ENCODE measurements at regions not wholly inside any gene's neighbourhood (a gene's known extent, or its start where the extent isn't known, plus 50 kb on each side); places are given as distances from the start of the nearest gene placed in this dataset.

- TF ChIP-seq CTCF (IDR thresholded peaks at IDR 0.05; ENCODE audit: low read depth, low read length): no peak
- TF ChIP-seq EZH2phosphoT487 (IDR thresholded peaks at IDR 0.05; ENCODE audit: low read depth): no peak
Observed at GRCh38 chr12:75760573-75761294, 249.3 kb upstream of the KRR1 start.

GRCh38 chr12:75759842-75760572 is 248.6 kb upstream of the KRR1 start:
- no peak overlapping the region for H2AFZ ChIP-seq (ENCODE audit: low read depth, low read length)

More at GRCh38 chr12:75760573-75761294, 249.3 kb upstream of the KRR1 start:
- H3K27me3 ChIP-seq (ENCODE audit: low read depth, low read length): peaks cover 6% of the 10 kb centered on the region
- peak overlapping the region; percentile 73 for H3K4me2 ChIP-seq (ENCODE audit: low read length)
- no peak overlapping the region for H2AFZ ChIP-seq (ENCODE audit: low read depth, low read length)
- H3K4me1 ChIP-seq (ENCODE audit: low read length): peaks cover 26% of the 10 kb centered on the region
- H3K4me3 ChIP-seq (ENCODE audit: low read length): peak overlapping the region; percentile 51
- H3K36me3 ChIP-seq (replicated peaks; ENCODE audit: low read depth, low read length): no peaks in the 10 kb centered on the region
- no peaks in the 10 kb centered on the region for H3K79me2 ChIP-seq (ENCODE audit: low read length)
- H3K9me3 ChIP-seq (ENCODE audit: insufficient read depth, low read length): no peaks in the 10 kb centered on the region
- H3K9ac ChIP-seq (ENCODE audit: low read length): no peak overlapping the region
- H3K27ac ChIP-seq (ENCODE audit: low read length): peak overlapping the region; percentile 16; the same call in 1 of the 2 replicates
- H4K20me1 ChIP-seq (ENCODE audit: insufficient read depth, low read length): no peaks in the 10 kb centered on the region; the same call in 1 of the 2 replicates

GRCh38 chr12:75759196-75759595 is 247.8 kb upstream of the KRR1 start:
- H3K79me2 ChIP-seq (ENCODE audit: low read length): no peaks in the 10 kb centered on the region
- H3K9me3 ChIP-seq (ENCODE audit: insufficient read depth, low read length): no peaks in the 10 kb centered on the region
- TF ChIP-seq EZH2phosphoT487 (IDR thresholded peaks at IDR 0.05; ENCODE audit: low read depth) (no peak), CTCF (IDR thresholded peaks at IDR 0.05; ENCODE audit: low read depth, low read length) (no peak)

More at GRCh38 chr12:75759842-75760572, 248.6 kb upstream of the KRR1 start:
- no peaks in the 10 kb centered on the region for H3K79me2 ChIP-seq (ENCODE audit: low read length)
- peaks cover 3% of the 10 kb centered on the region; the same call in 1 of the 2 replicates for H3K27me3 ChIP-seq (ENCODE audit: low read depth, low read length)
- peak overlapping the region; percentile 16; the same call in 1 of the 2 replicates for H3K27ac ChIP-seq (ENCODE audit: low read length)
- H3K9ac ChIP-seq (ENCODE audit: low read length): no peak overlapping the region
- H3K4me3 ChIP-seq (ENCODE audit: low read length): peak overlapping the region; percentile 51
- H4K20me1 ChIP-seq (ENCODE audit: insufficient read depth, low read length): no peaks in the 10 kb centered on the region
- H3K9me3 ChIP-seq (ENCODE audit: insufficient read depth, low read length): no peaks in the 10 kb centered on the region
- H3K36me3 ChIP-seq (replicated peaks; ENCODE audit: low read depth, low read length): no peaks in the 10 kb centered on the region
- H3K4me2 ChIP-seq (ENCODE audit: low read length): peak overlapping the region; percentile 73
- TF ChIP-seq CTCF (IDR thresholded peaks at IDR 0.05; ENCODE audit: low read depth, low read length) (no peak), EZH2phosphoT487 (IDR thresholded peaks at IDR 0.05; ENCODE audit: low read depth) (no peak)
- peaks cover 26% of the 10 kb centered on the region for H3K4me1 ChIP-seq (ENCODE audit: low read length)

GRCh38 chr12:75756771-75757170 is 245.4 kb upstream of the KRR1 start:
- Histone ChIP-seq H3K27ac (ENCODE audit: low read length) (no peak overlapping the region), H3K4me1 (ENCODE audit: low read length) (peaks cover 21% of the 10 kb centered on the region), H3K4me3 (ENCODE audit: low read length) (no peak overlapping the region), H4K20me1 (ENCODE audit: insufficient read depth, low read length) (no peaks in the 10 kb centered on the region), H2AFZ (ENCODE audit: low read depth, low read length) (no peak overlapping the region), H3K36me3 (replicated peaks; ENCODE audit: low read depth, low read length) (no peaks in the 10 kb centered on the region), H3K27me3 (ENCODE audit: low read depth, low read length) (0 out of 2 replicates have a peak, but pooled peaks cover under 1% of the 10 kb centered on the region), H3K79me2 (ENCODE audit: low read length) (no peaks in the 10 kb centered on the region), H3K9ac (ENCODE audit: low read length) (no peak overlapping the region), H3K9me3 (ENCODE audit: insufficient read depth, low read length) (no peaks in the 10 kb centered on the region), H3K4me2 (ENCODE audit: low read length) (no peak overlapping the region)
- no peak for TF ChIP-seq EZH2phosphoT487 (IDR thresholded peaks at IDR 0.05; ENCODE audit: low read depth)
- no peak for TF ChIP-seq CTCF (IDR thresholded peaks at IDR 0.05; ENCODE audit: low read depth, low read length)

More at GRCh38 chr12:75759196-75759595, 247.8 kb upstream of the KRR1 start:
- H3K4me2 ChIP-seq (ENCODE audit: low read length): no peak overlapping the region
- H3K4me1 ChIP-seq (ENCODE audit: low read length): peaks cover 23% of the 10 kb centered on the region
- no peak overlapping the region for H3K4me3 ChIP-seq (ENCODE audit: low read length)
- no peaks in the 10 kb centered on the region for H3K36me3 ChIP-seq (replicated peaks; ENCODE audit: low read depth, low read length)
- no peak overlapping the region for H2AFZ ChIP-seq (ENCODE audit: low read depth, low read length)
- peaks cover 3% of the 10 kb centered on the region; the same call in 1 of the 2 replicates for H3K27me3 ChIP-seq (ENCODE audit: low read depth, low read length)
- H3K9ac ChIP-seq (ENCODE audit: low read length): no peak overlapping the region
- H4K20me1 ChIP-seq (ENCODE audit: insufficient read depth, low read length): no peaks in the 10 kb centered on the region
- H3K27ac ChIP-seq (ENCODE audit: low read length): no peak overlapping the region
